Ascending aorta (tissue), 2 donors: ENCODE measurements at regions not wholly inside any gene's neighbourhood (a gene's known extent, or its start where the extent isn't known, plus 50 kb on each side); places are given as distances from the start of the nearest gene placed in this dataset.

Experiments
- DNase-seq, 2 donors: peaks; one replicate each; pipeline ENCODE4 v3.0.0-alpha.2; 2019; ENCODE audit warnings: low spot score in 2 of 2
- H3K27ac ChIP-seq, 2 donors: fragments of 200-600 bp; sonication (generic); one replicate each; pipeline ENCODE4 v1.5.1; 2016 to 2017; ENCODE audit warnings: mild to moderate bottlenecking in 1 of 2
- H3K27me3 ChIP-seq: fragments of 200-600 bp; sonication (generic); one replicate; pipeline ENCODE4 v1.5.1; 2017
- H3K36me3 ChIP-seq, 2 donors: fragments of 200-600 bp; sonication (generic); one replicate each; pipeline ENCODE4 v1.5.1; 2016
- H3K4me1 ChIP-seq, 2 donors: fragments of 200-600 bp; sonication (generic); one replicate each; pipeline ENCODE4 v1.5.1; 2016 to 2017; ENCODE audit warnings: mild to moderate bottlenecking in 1 of 2
- H3K4me3 ChIP-seq, 2 donors: fragments of 200-600 bp; sonication (generic); one replicate each; pipeline ENCODE4 v1.5.1; 2016 to 2017; ENCODE audit warnings: mild to moderate bottlenecking in 1 of 2
- H3K9me3 ChIP-seq, 2 donors: fragments of 200-600 bp; sonication (generic); one replicate each; pipeline ENCODE4 v1.5.1; 2016
- intact Hi-C: fragments of 100-400 bp; cut with DNase I; formaldehyde crosslinking; loops from one replicate; pipeline ENCODE4 v1.15.1; 2023
- TF ChIP-seq, protein P1 (sequence below), 3 experiments: fragments of 200-600 bp in 2 of 3; fragments of 450-650 bp in 1 of 3; sonication (generic) in 2 of 3; IDR thresholded peaks; one replicate each; pipeline ENCODE4 v1.5.1; 2016 to 2019; ENCODE audit warnings: antibody characterized with exemption in 3 of 3, mild to moderate bottlenecking in 1 of 3, moderate library complexity in 1 of 3

DNA sequence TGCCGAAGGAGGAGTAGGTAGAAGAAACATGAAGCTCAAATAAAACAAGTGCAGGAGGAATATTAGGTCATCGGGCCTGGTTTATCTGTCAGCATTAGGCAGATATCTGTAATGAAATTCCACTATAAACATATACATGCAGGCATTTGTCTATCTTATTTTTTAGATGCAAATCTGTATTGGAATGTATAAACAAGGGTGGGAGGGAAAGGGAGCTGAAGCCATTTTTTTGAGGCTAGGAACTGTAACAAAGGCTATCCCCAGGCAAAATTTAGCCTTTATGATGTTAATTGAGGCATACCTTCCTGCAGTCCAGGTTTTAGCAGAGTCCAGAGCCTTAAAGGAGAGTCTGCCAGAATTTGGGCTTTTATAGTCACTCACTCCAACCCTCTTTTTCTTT is 72.5 kb downstream of the PHLDA1 start:
- H3K36me3 ChIP-seq, result no peaks in the 10 kb centered on the region
- no peak overlapping the region for H3K27ac ChIP-seq
- DNase-seq, result no peak
- H3K4me3 ChIP-seq, result no peak overlapping the region
- intact Hi-C loops, result no loop called here
- no peaks in the 10 kb centered on the region for H3K27me3 ChIP-seq
- peaks cover 0 to 8% of the 10 kb centered on the region in 2 donors for H3K4me1 ChIP-seq
- H3K9me3 ChIP-seq, result no peaks in the 10 kb centered on the region
- TF ChIP-seq, protein P1, sequence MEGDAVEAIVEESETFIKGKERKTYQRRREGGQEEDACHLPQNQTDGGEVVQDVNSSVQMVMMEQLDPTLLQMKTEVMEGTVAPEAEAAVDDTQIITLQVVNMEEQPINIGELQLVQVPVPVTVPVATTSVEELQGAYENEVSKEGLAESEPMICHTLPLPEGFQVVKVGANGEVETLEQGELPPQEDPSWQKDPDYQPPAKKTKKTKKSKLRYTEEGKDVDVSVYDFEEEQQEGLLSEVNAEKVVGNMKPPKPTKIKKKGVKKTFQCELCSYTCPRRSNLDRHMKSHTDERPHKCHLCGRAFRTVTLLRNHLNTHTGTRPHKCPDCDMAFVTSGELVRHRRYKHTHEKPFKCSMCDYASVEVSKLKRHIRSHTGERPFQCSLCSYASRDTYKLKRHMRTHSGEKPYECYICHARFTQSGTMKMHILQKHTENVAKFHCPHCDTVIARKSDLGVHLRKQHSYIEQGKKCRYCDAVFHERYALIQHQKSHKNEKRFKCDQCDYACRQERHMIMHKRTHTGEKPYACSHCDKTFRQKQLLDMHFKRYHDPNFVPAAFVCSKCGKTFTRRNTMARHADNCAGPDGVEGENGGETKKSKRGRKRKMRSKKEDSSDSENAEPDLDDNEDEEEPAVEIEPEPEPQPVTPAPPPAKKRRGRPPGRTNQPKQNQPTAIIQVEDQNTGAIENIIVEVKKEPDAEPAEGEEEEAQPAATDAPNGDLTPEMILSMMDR (IDR thresholded peaks at IDR 0.05), result no peak

DNA sequence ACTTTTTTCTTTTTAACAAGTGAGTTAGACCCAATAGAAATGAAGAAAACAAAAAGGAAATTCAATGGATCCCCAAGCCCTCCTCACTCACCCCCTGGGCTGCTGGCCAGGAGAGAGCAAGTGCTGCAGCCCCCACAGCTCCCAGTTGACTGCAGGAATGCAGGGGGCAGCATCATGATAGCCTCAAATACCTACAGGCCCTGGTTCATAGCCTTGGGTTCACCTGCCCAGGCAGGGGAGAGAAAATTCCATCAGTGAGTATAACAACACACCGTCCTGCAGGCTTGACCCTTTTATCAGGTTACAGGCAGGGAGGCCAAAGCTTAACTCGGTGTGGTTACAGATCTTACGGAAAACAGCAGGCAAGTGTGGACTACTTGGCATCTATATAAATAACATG is 76.3 kb downstream of the PHLDA1 start:
- H3K27ac ChIP-seq, result no peak overlapping the region
- H3K36me3 ChIP-seq, result no peaks in the 10 kb centered on the region
- TF ChIP-seq, protein P1 (IDR thresholded peaks at IDR 0.05), result no peak
- DNase-seq, result no peak
- intact Hi-C loops, result no loop called here
- no peaks in the 10 kb centered on the region for H3K27me3 ChIP-seq
- H3K4me3 ChIP-seq, result no peak overlapping the region
- H3K9me3 ChIP-seq, result no peaks in the 10 kb centered on the region
- H3K4me1 ChIP-seq, result peaks cover 3 to 12% of the 10 kb centered on the region in 2 donors

DNA sequence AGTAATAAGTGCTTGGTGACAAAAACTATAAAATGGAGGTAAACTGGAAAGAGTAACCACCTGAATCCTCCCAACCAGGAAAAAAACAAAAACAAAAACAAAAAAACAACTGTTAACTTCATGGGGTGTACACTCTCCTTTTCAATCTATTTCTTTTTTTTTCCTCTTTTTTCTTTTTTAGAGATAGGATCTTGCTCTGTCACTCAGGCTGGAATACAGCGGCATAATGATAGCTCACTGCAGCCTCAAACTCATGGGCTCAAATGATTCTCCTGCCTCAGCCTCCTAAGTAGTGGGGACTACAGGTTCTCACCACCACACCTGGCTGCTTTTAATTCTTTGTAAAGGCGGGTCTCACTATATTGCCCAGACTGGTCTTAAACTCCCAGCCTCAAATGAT is 76.8 kb downstream of the PHLDA1 start:
- DNase-seq, result no peak
- H3K9me3 ChIP-seq, result no peaks in the 10 kb centered on the region
- H3K4me1 ChIP-seq, result peaks cover 3 to 7% of the 10 kb centered on the region in 2 donors
- no peak overlapping the region for H3K27ac ChIP-seq
- H3K4me3 ChIP-seq, result no peak overlapping the region
- H3K36me3 ChIP-seq, result no peaks in the 10 kb centered on the region
- intact Hi-C loops, result no loop called here
- TF ChIP-seq, protein P1 (IDR thresholded peaks at IDR 0.05), result no peak
- no peaks in the 10 kb centered on the region for H3K27me3 ChIP-seq

DNA sequence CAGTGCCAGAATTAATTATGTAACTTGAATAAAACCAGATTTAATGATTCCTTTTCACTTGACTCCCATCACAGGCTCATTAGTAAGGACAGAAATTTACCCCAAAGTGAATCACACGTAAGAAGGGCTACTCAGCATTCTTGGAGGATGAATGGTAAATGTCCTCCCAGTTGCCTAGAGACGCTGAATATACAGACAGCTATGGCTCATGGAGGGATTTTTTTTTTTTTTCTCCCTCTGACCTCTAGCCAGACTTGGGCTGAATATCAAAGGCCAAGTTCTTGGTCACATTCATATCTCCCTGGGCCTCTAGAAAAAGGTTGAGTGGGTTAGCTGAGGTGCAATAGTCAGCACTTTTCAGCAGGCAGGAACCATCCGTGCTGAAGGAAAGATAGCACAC is 77.5 kb downstream of the PHLDA1 start:
- TF ChIP-seq, protein P1 (IDR thresholded peaks at IDR 0.05), result no peak
- H3K27me3 ChIP-seq, result no peaks in the 10 kb centered on the region
- H3K36me3 ChIP-seq, result no peaks in the 10 kb centered on the region
- H3K27ac ChIP-seq, result peak overlapping the region; percentile 0 to 28
- peaks cover 3 to 5% of the 10 kb centered on the region in 2 donors for H3K4me1 ChIP-seq
- DNase-seq, result no peak
- no peaks in the 10 kb centered on the region for H3K9me3 ChIP-seq
- no peak overlapping the region for H3K4me3 ChIP-seq
- intact Hi-C loops, result no loop called here

DNA sequence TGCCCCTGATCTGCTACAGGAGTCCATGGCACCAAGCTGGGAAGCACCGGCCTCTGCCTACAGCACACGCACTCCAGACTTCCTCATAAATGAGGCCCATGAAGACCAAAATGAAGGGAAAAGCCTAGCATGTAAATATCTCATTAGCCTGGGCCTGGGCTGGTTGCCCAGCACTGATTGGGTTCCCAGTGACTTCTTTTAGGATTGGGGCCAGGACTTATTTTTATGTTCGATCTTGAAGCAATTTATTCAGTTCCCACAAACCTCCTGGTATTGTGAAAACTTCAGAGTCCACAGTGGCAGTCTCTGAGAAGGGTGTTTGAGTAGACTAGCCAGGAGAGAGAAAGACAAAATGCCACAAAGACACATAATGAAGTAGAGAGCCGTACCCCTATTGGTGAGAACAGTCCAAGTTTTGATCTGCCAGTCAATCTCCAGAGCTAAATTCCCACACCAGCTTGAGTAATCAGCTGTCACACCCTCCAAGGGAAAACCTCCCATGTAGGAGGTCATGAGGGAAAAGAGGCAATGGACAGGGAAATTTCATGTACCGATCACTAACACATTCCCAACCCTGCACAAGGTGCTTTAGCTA is 78.2 kb downstream of the PHLDA1 start:
- Histone ChIP-seq H3K36me3 (no peaks in the 10 kb centered on the region), H3K27ac (peak overlapping the region; percentile 0 to 28), H3K27me3 (no peaks in the 10 kb centered on the region), H3K4me1 (peaks cover 3 to 5% of the 10 kb centered on the region in 2 donors), H3K4me3 (no peak overlapping the region), H3K9me3 (no peaks in the 10 kb centered on the region)
- DNase-seq, result no peak
- TF ChIP-seq, protein P1 (IDR thresholded peaks at IDR 0.05), result no peak
- intact Hi-C loops, result no loop called here
